KMS-11 (cell line): ENCODE measurements at regions not wholly inside any gene's neighbourhood (a gene's known extent, or its start where the extent isn't known, plus 50 kb on each side); places are given as distances from the start of the nearest gene placed in this dataset.

Source experiments
- H2AFZ ChIP-seq: fragments of 200-600 bp; sonication (generic); 2 replicates; pipeline ENCODE4 v1.6.1; 2016; ENCODE audit warnings: antibody characterized with exemption, mixed run types, low read depth
- H3K27ac ChIP-seq: fragments of 200-600 bp; sonication (generic); 2 replicates; pipeline ENCODE4 v1.6.1; 2016; ENCODE audit warnings: mild to moderate bottlenecking, mixed run types
- H3K27me3 ChIP-seq: fragments of 200-600 bp; sonication (generic); 2 replicates; pipeline ENCODE4 v1.6.1; 2017; ENCODE audit warnings: mild to moderate bottlenecking, low read depth, mixed run types, moderate library complexity; ENCODE audit not compliant: insufficient read depth
- H3K36me3 ChIP-seq: fragments of 200-600 bp; sonication (generic); 2 replicates; pipeline ENCODE4 v1.6.1; 2017; ENCODE audit warnings: mild to moderate bottlenecking, mixed run types; ENCODE audit not compliant: insufficient read depth
- H3K4me1 ChIP-seq: fragments of 200-600 bp; sonication (generic); 2 replicates; pipeline ENCODE4 v1.6.1; 2016; ENCODE audit warnings: mild to moderate bottlenecking, low read depth, mixed run types; ENCODE audit not compliant: poor library complexity, severe bottlenecking
- H3K4me2 ChIP-seq: fragments of 200-600 bp; sonication (generic); 2 replicates; pipeline ENCODE4 v1.7.0; 2016; ENCODE audit warnings: mild to moderate bottlenecking, mixed run types
- H3K4me3 ChIP-seq: fragments of 200-600 bp; sonication (generic); IDR thresholded peaks from 2 replicates; pipeline ENCODE4 v1.6.1; 2017; ENCODE audit warnings: low read depth, low read length, mixed read lengths; ENCODE audit not compliant: insufficient read depth
- H3K79me2 ChIP-seq: fragments of 200-600 bp; sonication (generic); 2 replicates; pipeline ENCODE4 v1.6.1; 2016; ENCODE audit warnings: low read depth, mixed run types; ENCODE audit not compliant: insufficient read depth
- H3K9ac ChIP-seq: fragments of 200-600 bp; sonication (generic); 2 replicates; pipeline ENCODE4 v1.6.1; 2016; ENCODE audit warnings: mild to moderate bottlenecking, mixed run types
- H4K20me1 ChIP-seq: fragments of 200-600 bp; sonication (generic); 2 replicates; pipeline ENCODE4 v1.6.1; 2016; ENCODE audit warnings: mild to moderate bottlenecking, mixed run types; ENCODE audit not compliant: insufficient read depth
- TF ChIP-seq, protein P1 (sequence below): fragments of 200-600 bp; sonication (generic); conservative IDR thresholded peaks from 2 replicates; pipeline ENCODE4 v1.6.1; 2017; ENCODE audit warnings: low read depth, mild to moderate bottlenecking, antibody characterized with exemption, low read length, moderate library complexity, mixed read lengths

GRCh38 chr18:75587131-75587530 lies 159.6 kb upstream of the SMIM21 start:
- Histone ChIP-seq H3K36me3 (no peaks in the 10 kb centered on the region), H3K4me1 (no peaks in the 10 kb centered on the region), H4K20me1 (no peaks in the 10 kb centered on the region), H3K27me3 (no peaks in the 10 kb centered on the region), H3K79me2 (no peaks in the 10 kb centered on the region), H3K9ac (no peak overlapping the region), H3K27ac (no peak overlapping the region), H2AFZ (no peak overlapping the region), H3K4me2 (no peak overlapping the region), H3K4me3 (no peak overlapping the region)
- TF ChIP-seq, protein P1, sequence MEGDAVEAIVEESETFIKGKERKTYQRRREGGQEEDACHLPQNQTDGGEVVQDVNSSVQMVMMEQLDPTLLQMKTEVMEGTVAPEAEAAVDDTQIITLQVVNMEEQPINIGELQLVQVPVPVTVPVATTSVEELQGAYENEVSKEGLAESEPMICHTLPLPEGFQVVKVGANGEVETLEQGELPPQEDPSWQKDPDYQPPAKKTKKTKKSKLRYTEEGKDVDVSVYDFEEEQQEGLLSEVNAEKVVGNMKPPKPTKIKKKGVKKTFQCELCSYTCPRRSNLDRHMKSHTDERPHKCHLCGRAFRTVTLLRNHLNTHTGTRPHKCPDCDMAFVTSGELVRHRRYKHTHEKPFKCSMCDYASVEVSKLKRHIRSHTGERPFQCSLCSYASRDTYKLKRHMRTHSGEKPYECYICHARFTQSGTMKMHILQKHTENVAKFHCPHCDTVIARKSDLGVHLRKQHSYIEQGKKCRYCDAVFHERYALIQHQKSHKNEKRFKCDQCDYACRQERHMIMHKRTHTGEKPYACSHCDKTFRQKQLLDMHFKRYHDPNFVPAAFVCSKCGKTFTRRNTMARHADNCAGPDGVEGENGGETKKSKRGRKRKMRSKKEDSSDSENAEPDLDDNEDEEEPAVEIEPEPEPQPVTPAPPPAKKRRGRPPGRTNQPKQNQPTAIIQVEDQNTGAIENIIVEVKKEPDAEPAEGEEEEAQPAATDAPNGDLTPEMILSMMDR, result no peak

GRCh38 chr18:75586130-75586889 lies 158.8 kb upstream of the SMIM21 start:
- no peaks in the 10 kb centered on the region for H3K27me3 ChIP-seq
- no peaks in the 10 kb centered on the region for H4K20me1 ChIP-seq
- no peaks in the 10 kb centered on the region for H3K79me2 ChIP-seq
- H3K36me3 ChIP-seq, result no peaks in the 10 kb centered on the region
- no peaks in the 10 kb centered on the region for H3K4me1 ChIP-seq
- no peak overlapping the region for H2AFZ ChIP-seq
- no peak overlapping the region for H3K9ac ChIP-seq
- no peak overlapping the region for H3K27ac ChIP-seq
- TF ChIP-seq, protein P1, result no peak
- H3K4me3 ChIP-seq, result no peak overlapping the region
- no peak overlapping the region for H3K4me2 ChIP-seq

- Histone ChIP-seq H3K79me2 (no peaks in the 10 kb centered on the region), H3K4me2 (no peak overlapping the region), H3K27ac (no peak overlapping the region), H4K20me1 (no peaks in the 10 kb centered on the region), H3K4me1 (no peaks in the 10 kb centered on the region), H2AFZ (no peak overlapping the region), H3K9ac (no peak overlapping the region), H3K4me3 (no peak overlapping the region), H3K27me3 (no peaks in the 10 kb centered on the region), H3K36me3 (no peaks in the 10 kb centered on the region)
- TF ChIP-seq, protein P1, result no peak
Measured at GRCh38 chr18:75582940-75583339, 155.4 kb upstream of the SMIM21 start.

GRCh38 chr18:75582406-75582821 lies 154.9 kb upstream of the SMIM21 start:
- Histone ChIP-seq H4K20me1 (no peaks in the 10 kb centered on the region), H3K27ac (no peak overlapping the region), H3K4me3 (no peak overlapping the region), H3K36me3 (no peaks in the 10 kb centered on the region), H3K27me3 (no peaks in the 10 kb centered on the region), H3K4me1 (no peaks in the 10 kb centered on the region), H3K9ac (no peak overlapping the region), H3K79me2 (no peaks in the 10 kb centered on the region), H2AFZ (no peak overlapping the region), H3K4me2 (no peak overlapping the region)
- TF ChIP-seq, protein P1, result no peak
